Cardiac fibroblast (primary cell): ENCODE measurements at regions not wholly inside any gene's neighbourhood (a gene's known extent, or its start where the extent isn't known, plus 50 kb on each side); places are given as distances from the start of the nearest gene placed in this dataset.

Experiments used
- DNase-seq, 2 donors: peaks; one replicate each; pipeline versions ENCODE4 v3.0.0 to v3.0.0-alpha.2; 2010; ENCODE audit warnings: low read depth in 2 of 2
- H3K4me3 ChIP-seq, 2 donors: replicated peaks in 1 of 2; 1 replicate in 1 of 2; 2 replicates in 1 of 2; pipeline ENCODE4 v1.5.1; 2011; ENCODE audit warnings: low read depth in 2 of 2, low read length in 2 of 2, mild to moderate bottlenecking in 2 of 2, moderate library complexity in 1 of 2
- CTCF ChIP-seq: IDR thresholded peaks from one replicate; pipeline ENCODE4 v1.5.1; 2011; ENCODE audit warnings: low read depth, mild to moderate bottlenecking, low read length, inconsistent platforms

DNA sequence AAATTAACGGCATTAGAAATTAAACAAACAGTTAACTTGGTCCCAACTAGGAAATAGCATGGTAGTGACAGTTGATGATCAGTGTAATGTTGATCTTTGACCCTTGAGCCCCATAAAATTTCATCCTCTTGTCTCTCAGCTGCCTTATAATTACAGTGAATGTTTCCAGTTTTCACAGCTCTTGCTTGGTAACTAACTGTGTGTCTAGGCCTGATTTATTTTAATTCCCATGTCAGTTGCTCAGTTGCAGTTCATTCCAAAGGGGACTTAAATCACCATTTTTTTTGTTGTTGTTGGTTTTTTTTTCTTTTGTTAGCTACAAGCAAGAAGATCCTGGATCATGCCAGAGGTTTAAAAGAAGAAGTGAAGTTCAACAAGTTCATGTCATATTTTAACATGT is 1883.7 kb upstream of the FLRT2 start:
- no peak for TF ChIP-seq CTCF
- no peak overlapping the region for H3K4me3 ChIP-seq
- no peak for DNase-seq

GRCh38 chr14:83660597-83660996 is 1869.3 kb upstream of the FLRT2 start:
- no peak for DNase-seq
- no peak for TF ChIP-seq CTCF
- H3K4me3 ChIP-seq = no peak overlapping the region

- DNase-seq = no peak
- TF ChIP-seq CTCF = no peak
- H3K4me3 ChIP-seq = no peak overlapping the region
Measured at GRCh38 chr14:83664389-83664788, 1865.6 kb upstream of the FLRT2 start.

DNA sequence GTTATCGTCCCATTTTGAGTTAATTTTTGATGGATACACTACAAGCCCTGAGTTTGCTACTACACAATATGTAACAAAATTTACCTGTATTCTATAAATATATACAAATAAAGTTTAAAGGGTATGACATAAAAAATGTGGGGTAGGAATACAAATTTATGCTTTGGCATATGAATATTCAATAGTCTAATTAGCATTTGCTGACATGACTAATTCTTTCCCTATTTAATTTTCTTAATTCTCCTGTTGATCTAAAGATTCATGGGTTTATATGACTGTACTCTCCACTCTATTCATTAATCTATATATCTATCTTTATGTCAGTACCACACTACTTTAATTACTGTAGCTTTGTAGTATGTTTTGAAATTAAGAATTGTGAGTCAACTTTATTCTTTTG is 1840.7 kb upstream of the FLRT2 start:
- TF ChIP-seq CTCF = no peak
- H3K4me3 ChIP-seq = no peak overlapping the region
- no peak for DNase-seq

- TF ChIP-seq CTCF = no peak
- DNase-seq = no peak
- no peak overlapping the region for H3K4me3 ChIP-seq
Measured at GRCh38 chr14:83697099-83697498, 1832.8 kb upstream of the FLRT2 start.

GRCh38 chr14:83702619-83703018 is 1827.3 kb upstream of the FLRT2 start:
- TF ChIP-seq CTCF = no peak
- no peak overlapping the region for H3K4me3 ChIP-seq
- no peak for DNase-seq

GRCh38 chr14:83706231-83706954 is 1823.6 kb upstream of the FLRT2 start:
- no peak for DNase-seq
- H3K4me3 ChIP-seq = no peak overlapping the region
- TF ChIP-seq CTCF = no peak
